Neural crest cell (in vitro differentiated cells): ENCODE measurements at regions not wholly inside any gene's neighbourhood (a gene's known extent, or its start where the extent isn't known, plus 50 kb on each side); places are given as distances from the start of the nearest gene placed in this dataset.

ENCODE experiments used
- DNase-seq: peaks from one replicate; pipeline ENCODE4 v3.0.0; 2021; ENCODE audit warnings: low read depth, mixed read lengths, low spot score
- H3K27ac Mint-ChIP-seq: one replicate; pipeline ENCODE4 v1.8.0; 2021; ENCODE audit warnings: mild to moderate bottlenecking, mixed read lengths; ENCODE audit not compliant: unreplicated experiment
- H3K27me3 Mint-ChIP-seq: 2 replicates; pipeline ENCODE4 v1.8.0; 2021; ENCODE audit warnings: low read depth, mild to moderate bottlenecking, mixed read lengths
- H3K36me3 Mint-ChIP-seq: 2 replicates; pipeline ENCODE4 v1.8.0; 2021; ENCODE audit warnings: low read depth, mild to moderate bottlenecking, mixed read lengths
- H3K4me1 Mint-ChIP-seq: 2 replicates; pipeline ENCODE4 v1.8.0; 2021; ENCODE audit warnings: mixed read lengths
- H3K4me3 Mint-ChIP-seq: one replicate; pipeline ENCODE4 v1.8.0; 2021; ENCODE audit warnings: mild to moderate bottlenecking, mixed read lengths
- H3K9me3 Mint-ChIP-seq: 2 replicates; pipeline ENCODE4 v1.8.0; 2021; ENCODE audit warnings: mixed read lengths
- CTCF ChIP-seq: fragments of 200-600 bp; sonication (generic); conservative IDR thresholded peaks from 2 replicates; pipeline ENCODE4 v1.5.0; 2021; ENCODE audit warnings: antibody characterized with exemption, mild to moderate bottlenecking

GRCh38 chr12:25728056-25728595, 175.0 kb upstream of the LMNTD1 start:
- Mint-ChIP-seq H3K9me3 (peaks cover 5% of the 10 kb centered on the region), H3K27ac (no peak overlapping the region), H3K36me3 (peaks cover 2% of the 10 kb centered on the region), H3K4me3 (no peak overlapping the region), H3K4me1 (peaks cover 21% of the 10 kb centered on the region), H3K27me3 (no peaks in the 10 kb centered on the region)
- no peak for TF ChIP-seq CTCF
- no peak for DNase-seq

GRCh38 chr12:25730489-25731349, 177.6 kb upstream of the LMNTD1 start:
- Mint-ChIP-seq H3K4me3 (peak overlapping the region; percentile 2), H3K9me3 (peaks cover 5% of the 10 kb centered on the region), H3K4me1 (peaks cover 21% of the 10 kb centered on the region), H3K27ac (peak overlapping the region; percentile 44), H3K36me3 (peaks cover 4% of the 10 kb centered on the region), H3K27me3 (no peaks in the 10 kb centered on the region)
- no peak for DNase-seq
- TF ChIP-seq CTCF, result no peak

- Mint-ChIP-seq H3K9me3 (peaks cover 9% of the 10 kb centered on the region), H3K36me3 (peaks cover 7% of the 10 kb centered on the region), H3K27me3 (no peaks in the 10 kb centered on the region), H3K27ac (no peak overlapping the region), H3K4me1 (peaks cover 21% of the 10 kb centered on the region), H3K4me3 (no peak overlapping the region)
- no peak for TF ChIP-seq CTCF
- no peak for DNase-seq
These were observed 180.5 kb upstream of the LMNTD1 start for GRCh38 chr12:25733541-25733940.

- Mint-ChIP-seq H3K27ac (no peak overlapping the region), H3K36me3 (peaks cover 7% of the 10 kb centered on the region), H3K27me3 (no peaks in the 10 kb centered on the region), H3K9me3 (peaks cover 9% of the 10 kb centered on the region), H3K4me1 (peaks cover 21% of the 10 kb centered on the region), H3K4me3 (no peak overlapping the region)
- no peak for DNase-seq
- TF ChIP-seq CTCF, result no peak
These were observed 181.6 kb upstream of the LMNTD1 start for GRCh38 chr12:25734529-25735180.

GRCh38 chr12:25740617-25741016, 187.5 kb upstream of the LMNTD1 start:
- Mint-ChIP-seq H3K27me3 (no peaks in the 10 kb centered on the region), H3K36me3 (peaks cover 5% of the 10 kb centered on the region)
- TF ChIP-seq CTCF, result no peak

More at GRCh38 chr12:25740617-25741016, 187.5 kb upstream of the LMNTD1 start:
- no peak overlapping the region for H3K27ac Mint-ChIP-seq
- H3K4me3 Mint-ChIP-seq, result no peak overlapping the region
- peaks cover 11% of the 10 kb centered on the region for H3K9me3 Mint-ChIP-seq
- H3K4me1 Mint-ChIP-seq, result peaks cover 22% of the 10 kb centered on the region
- DNase-seq, result no peak
